Astrocyte (in vitro differentiated cells and primary cell): ENCODE measurements at regions not wholly inside any gene's neighbourhood (a gene's known extent, or its start where the extent isn't known, plus 50 kb on each side); places are given as distances from the start of the nearest gene placed in this dataset.

Experiments used
- EZH2 ChIP-seq: IDR thresholded peaks from 2 replicates; pipeline ENCODE4 v1.6.1; 2012; ENCODE audit warnings: mild to moderate bottlenecking, low read length, inconsistent platforms; ENCODE audit not compliant: insufficient read depth
- TF ChIP-seq, protein P1 (sequence below): IDR thresholded peaks from 2 replicates; pipeline ENCODE4 v1.5.1; 2011; ENCODE audit warnings: low read depth, mild to moderate bottlenecking, inconsistent platforms, low read length, moderate library complexity; ENCODE audit not compliant: insufficient read depth

DNA sequence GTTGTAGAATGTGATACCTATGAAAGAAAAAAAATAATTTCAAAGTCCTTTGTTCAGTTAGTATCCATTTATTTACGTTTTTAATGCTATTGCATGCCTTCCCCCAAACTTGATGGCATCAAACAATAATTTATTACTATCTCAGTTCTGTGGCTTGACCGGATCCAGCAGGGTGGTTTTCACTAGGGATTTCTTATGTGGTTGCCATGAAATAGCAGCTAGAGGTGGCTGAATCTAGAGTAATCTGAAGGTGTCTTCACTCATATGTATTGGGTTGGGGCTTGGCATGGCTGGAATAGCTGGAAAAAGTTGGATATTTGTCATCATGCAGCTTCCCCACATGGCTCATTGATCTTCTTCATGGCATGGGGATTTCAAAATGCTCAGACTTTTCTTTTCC is 619.3 kb upstream of the ZNF608 start:
- TF ChIP-seq, protein P1, sequence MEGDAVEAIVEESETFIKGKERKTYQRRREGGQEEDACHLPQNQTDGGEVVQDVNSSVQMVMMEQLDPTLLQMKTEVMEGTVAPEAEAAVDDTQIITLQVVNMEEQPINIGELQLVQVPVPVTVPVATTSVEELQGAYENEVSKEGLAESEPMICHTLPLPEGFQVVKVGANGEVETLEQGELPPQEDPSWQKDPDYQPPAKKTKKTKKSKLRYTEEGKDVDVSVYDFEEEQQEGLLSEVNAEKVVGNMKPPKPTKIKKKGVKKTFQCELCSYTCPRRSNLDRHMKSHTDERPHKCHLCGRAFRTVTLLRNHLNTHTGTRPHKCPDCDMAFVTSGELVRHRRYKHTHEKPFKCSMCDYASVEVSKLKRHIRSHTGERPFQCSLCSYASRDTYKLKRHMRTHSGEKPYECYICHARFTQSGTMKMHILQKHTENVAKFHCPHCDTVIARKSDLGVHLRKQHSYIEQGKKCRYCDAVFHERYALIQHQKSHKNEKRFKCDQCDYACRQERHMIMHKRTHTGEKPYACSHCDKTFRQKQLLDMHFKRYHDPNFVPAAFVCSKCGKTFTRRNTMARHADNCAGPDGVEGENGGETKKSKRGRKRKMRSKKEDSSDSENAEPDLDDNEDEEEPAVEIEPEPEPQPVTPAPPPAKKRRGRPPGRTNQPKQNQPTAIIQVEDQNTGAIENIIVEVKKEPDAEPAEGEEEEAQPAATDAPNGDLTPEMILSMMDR, result no peak
- TF ChIP-seq EZH2, result no peak
